GM23338 (cell line): ENCODE measurements at regions not wholly inside any gene's neighbourhood (a gene's known extent, or its start where the extent isn't known, plus 50 kb on each side); places are given as distances from the start of the nearest gene placed in this dataset.

ENCODE experiments used
- ATAC-seq: fragments of 200-7000 bp; cut with Tn5 transposase; 3 replicates; pipeline ENCODE4 v1.9.1; 2020
- DNase-seq: peaks from one replicate; pipeline ENCODE4 v3.0.0-alpha.2; 2015; ENCODE audit warnings: low spot score
- H2AFZ ChIP-seq: fragments of 200-600 bp; sonication (generic); 2 replicates; pipeline ENCODE4 v1.8.0; 2016; ENCODE audit warnings: antibody characterized with exemption, mild to moderate bottlenecking, moderate library complexity
- H3F3A ChIP-seq: fragments of 200-600 bp; sonication (generic); replicated peaks from 2 replicates; pipeline ENCODE4 v1.8.0; 2017; ENCODE audit warnings: antibody characterized with exemption, mixed run types, low read depth
- H3K27ac ChIP-seq: fragments of 200-600 bp; sonication (generic); 2 replicates; pipeline ENCODE4 v1.6.1; 2016; ENCODE audit warnings: low read depth
- H3K27me3 ChIP-seq: fragments of 200-600 bp; sonication (generic); 2 replicates; pipeline ENCODE4 v1.8.0; 2016; ENCODE audit warnings: mild to moderate bottlenecking, mixed run types, moderate library complexity; ENCODE audit not compliant: insufficient read depth
- H3K36me3 ChIP-seq: fragments of 200-600 bp; sonication (generic); 2 replicates; pipeline ENCODE4 v1.8.0; 2016; ENCODE audit warnings: mild to moderate bottlenecking; ENCODE audit not compliant: insufficient read depth
- H3K4me1 ChIP-seq: fragments of 200-600 bp; sonication (generic); 2 replicates; pipeline ENCODE4 v1.8.0; 2016; ENCODE audit warnings: mild to moderate bottlenecking, moderate library complexity; ENCODE audit not compliant: insufficient read depth
- H3K4me2 ChIP-seq: fragments of 200-600 bp; sonication (generic); 2 replicates; pipeline ENCODE4 v1.7.1; 2017; ENCODE audit warnings: mixed run types
- H3K4me3 ChIP-seq: fragments of 200-600 bp; sonication (generic); 2 replicates; pipeline ENCODE4 v1.6.1; 2016; ENCODE audit warnings: mixed run types
- H3K79me2 ChIP-seq: fragments of 200-600 bp; sonication (generic); replicated peaks from 2 replicates; pipeline ENCODE4 v1.8.0; 2017; ENCODE audit warnings: mild to moderate bottlenecking; ENCODE audit not compliant: insufficient read depth
- H3K9me2 ChIP-seq: fragments of 200-600 bp; sonication (generic); 2 replicates; pipeline ENCODE4 v1.8.0; 2017; ENCODE audit not compliant: insufficient read depth
- H4K20me1 ChIP-seq: fragments of 200-600 bp; sonication (generic); replicated peaks from 2 replicates; pipeline ENCODE4 v1.8.0; 2017; ENCODE audit warnings: mild to moderate bottlenecking; ENCODE audit not compliant: insufficient read depth
- H3K27ac Mint-ChIP-seq: 2 replicates; pipeline ENCODE4 v1.8.0; 2020; ENCODE audit warnings: inconsistent platforms, mild to moderate bottlenecking, moderate library complexity, mixed read lengths
- H3K27me3 Mint-ChIP-seq: 3 replicates; pipeline ENCODE4 v1.8.0; 2022; ENCODE audit warnings: low read depth, mild to moderate bottlenecking, moderate library complexity, mixed read lengths, inconsistent platforms; ENCODE audit not compliant: insufficient read depth, poor library complexity
- H3K36me3 Mint-ChIP-seq: 3 replicates; pipeline ENCODE4 v1.8.0; 2021; ENCODE audit warnings: low read depth, mild to moderate bottlenecking, inconsistent platforms, moderate library complexity, mixed read lengths
- H3K4me1 Mint-ChIP-seq: 3 replicates; pipeline ENCODE4 v1.8.0; 2020; ENCODE audit warnings: mild to moderate bottlenecking, inconsistent platforms, mixed read lengths
- H3K4me3 Mint-ChIP-seq: 3 replicates; pipeline ENCODE4 v1.8.0; 2021; ENCODE audit warnings: moderate library complexity, mild to moderate bottlenecking, inconsistent platforms, mixed read lengths
- H3K9me3 Mint-ChIP-seq: 3 replicates; pipeline ENCODE4 v1.8.0; 2020; ENCODE audit warnings: moderate library complexity, mild to moderate bottlenecking, inconsistent platforms, mixed read lengths
- ETS1 ChIP-seq: IDR thresholded peaks from 2 replicates; pipeline ENCODE4 v1.6.1; 2016; ENCODE audit warnings: antibody characterized with exemption
- EZH2 ChIP-seq: fragments of 200-600 bp; sonication (generic); IDR thresholded peaks from one replicate; pipeline ENCODE4 v1.8.0; 2017; ENCODE audit warnings: antibody characterized with exemption, mild to moderate bottlenecking, low read depth; ENCODE audit not compliant: unreplicated experiment
- EZH2phosphoT487 ChIP-seq: fragments of 200-600 bp; sonication (generic); IDR thresholded peaks from one replicate; pipeline ENCODE4 v1.8.1; 2018; ENCODE audit warnings: antibody characterized with exemption; ENCODE audit not compliant: unreplicated experiment
- JUNB ChIP-seq: IDR thresholded peaks from one replicate; pipeline ENCODE4 v1.6.1; 2016; ENCODE audit warnings: antibody characterized with exemption; ENCODE audit not compliant: unreplicated experiment
- NANOG ChIP-seq: IDR thresholded peaks from 2 replicates; pipeline ENCODE4 v1.6.1; 2016; ENCODE audit warnings: antibody characterized with exemption, borderline replicate concordance
- POLR2AphosphoS5 ChIP-seq: IDR thresholded peaks from 2 replicates; pipeline ENCODE4 v1.6.1; 2016; ENCODE audit warnings: antibody characterized with exemption, low read depth
- REST ChIP-seq: IDR thresholded peaks from one replicate; pipeline ENCODE4 v1.6.1; 2018; ENCODE audit warnings: antibody characterized with exemption; ENCODE audit not compliant: unreplicated experiment
- STAT1 ChIP-seq: IDR thresholded peaks from one replicate; pipeline ENCODE4 v1.6.1; 2016; ENCODE audit warnings: antibody characterized with exemption; ENCODE audit not compliant: unreplicated experiment
- ZNF114 ChIP-seq: fragments of 250-450 bp; sonication (Bioruptor Pico); IDR thresholded peaks from 2 replicates; pipeline ENCODE4 v1.5.0; 2020; ENCODE audit warnings: mild to moderate bottlenecking, moderate library complexity
- ZNF331 ChIP-seq: fragments of 250-450 bp; sonication (Bioruptor Pico); IDR thresholded peaks from 2 replicates; pipeline ENCODE4 v1.5.0; 2020; ENCODE audit warnings: low read depth, mild to moderate bottlenecking, moderate library complexity
- ZNF462 ChIP-seq: fragments of 250-450 bp; sonication (Bioruptor Pico); IDR thresholded peaks from 2 replicates; pipeline ENCODE4 v1.5.0; 2020; ENCODE audit warnings: mild to moderate bottlenecking, moderate library complexity
- TF ChIP-seq, protein P1 (sequence below), 2 experiments: fragments of 200-600 bp in 1 of 2; sonication (generic) in 1 of 2; conservative IDR thresholded peaks; 2 replicates each; pipeline versions ENCODE4 v1.5.1 to v1.6.1; 2016 to 2017; ENCODE audit warnings: antibody characterized with exemption in 2 of 2, low read depth in 2 of 2, mild to moderate bottlenecking in 2 of 2, moderate library complexity in 1 of 2

DNA sequence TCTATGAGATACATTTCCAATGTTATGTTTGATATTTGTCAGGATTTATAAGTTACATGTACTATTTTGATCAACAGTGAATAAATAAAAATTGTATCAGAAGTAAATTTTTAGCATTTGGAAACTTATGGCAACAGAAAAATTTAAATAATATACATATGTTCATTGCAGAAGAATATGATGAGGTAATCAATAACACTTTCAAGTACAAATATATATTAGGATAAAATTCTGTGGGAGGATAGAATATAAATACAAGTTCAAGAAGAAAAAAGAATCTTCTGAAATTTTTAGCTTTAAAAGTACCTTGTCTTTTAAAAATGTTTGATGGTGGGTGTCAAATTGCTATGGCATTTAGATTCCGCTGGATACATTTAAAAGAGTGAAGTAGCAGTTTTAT, 102.8 kb upstream of the MUCL1 start:
- no peak overlapping the region for H3K27ac Mint-ChIP-seq

More for the DNA sequence above, 102.8 kb upstream of the MUCL1 start:
- ATAC-seq: no peak
- Mint-ChIP-seq H3K36me3 (no peaks in the 10 kb centered on the region), H3K9me3 (no peaks in the 10 kb centered on the region), H3K27me3 (no peaks in the 10 kb centered on the region), H3K4me1 (no peaks in the 10 kb centered on the region), H3K4me3 (no peak overlapping the region)
- Histone ChIP-seq H3K27me3 (no peaks in the 10 kb centered on the region), H3F3A (no peaks in the 10 kb centered on the region), H3K27ac (no peak overlapping the region), H2AFZ (no peak overlapping the region), H3K9me2 (no peaks in the 10 kb centered on the region), H4K20me1 (no peaks in the 10 kb centered on the region), H3K4me2 (no peak overlapping the region), H3K4me1 (no peaks in the 10 kb centered on the region), H3K36me3 (no peaks in the 10 kb centered on the region), H3K4me3 (no peak overlapping the region), H3K79me2 (no peaks in the 10 kb centered on the region)
- no peak for DNase-seq
- TF ChIP-seq ZNF462 (CRISPR knock-in tag): no peak
- TF ChIP-seq ZNF331 (CRISPR knock-in tag): no peak
- no peak for TF ChIP-seq EZH2phosphoT487
- TF ChIP-seq JUNB: no peak
- TF ChIP-seq, protein P1, sequence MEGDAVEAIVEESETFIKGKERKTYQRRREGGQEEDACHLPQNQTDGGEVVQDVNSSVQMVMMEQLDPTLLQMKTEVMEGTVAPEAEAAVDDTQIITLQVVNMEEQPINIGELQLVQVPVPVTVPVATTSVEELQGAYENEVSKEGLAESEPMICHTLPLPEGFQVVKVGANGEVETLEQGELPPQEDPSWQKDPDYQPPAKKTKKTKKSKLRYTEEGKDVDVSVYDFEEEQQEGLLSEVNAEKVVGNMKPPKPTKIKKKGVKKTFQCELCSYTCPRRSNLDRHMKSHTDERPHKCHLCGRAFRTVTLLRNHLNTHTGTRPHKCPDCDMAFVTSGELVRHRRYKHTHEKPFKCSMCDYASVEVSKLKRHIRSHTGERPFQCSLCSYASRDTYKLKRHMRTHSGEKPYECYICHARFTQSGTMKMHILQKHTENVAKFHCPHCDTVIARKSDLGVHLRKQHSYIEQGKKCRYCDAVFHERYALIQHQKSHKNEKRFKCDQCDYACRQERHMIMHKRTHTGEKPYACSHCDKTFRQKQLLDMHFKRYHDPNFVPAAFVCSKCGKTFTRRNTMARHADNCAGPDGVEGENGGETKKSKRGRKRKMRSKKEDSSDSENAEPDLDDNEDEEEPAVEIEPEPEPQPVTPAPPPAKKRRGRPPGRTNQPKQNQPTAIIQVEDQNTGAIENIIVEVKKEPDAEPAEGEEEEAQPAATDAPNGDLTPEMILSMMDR (conservative IDR thresholded peaks at IDR 0.05; ENCODE audit: low read depth in 2 of 2): no peak
- TF ChIP-seq EZH2: no peak
- TF ChIP-seq ZNF114 (CRISPR knock-in tag): no peak
- TF ChIP-seq NANOG: no peak
- no peak for TF ChIP-seq STAT1
- TF ChIP-seq POLR2AphosphoS5: no peak
- no peak for TF ChIP-seq REST
- TF ChIP-seq ETS1: no peak
